Neural progenitor cell (in vitro differentiated cells): ENCODE measurements at regions not wholly inside any gene's neighbourhood (a gene's known extent, or its start where the extent isn't known, plus 50 kb on each side); places are given as distances from the start of the nearest gene placed in this dataset.

Experiments used
- CTCF ChIP-seq: fragments of 200-600 bp; sonication (generic); IDR thresholded peaks from 2 replicates; pipeline ENCODE4 v1.5.1; 2017; ENCODE audit warnings: antibody characterized with exemption, mild to moderate bottlenecking
- EZH2 ChIP-seq: fragments of 200-600 bp; sonication (generic); IDR thresholded peaks from 2 replicates; pipeline ENCODE4 v1.6.1; 2017; ENCODE audit warnings: antibody characterized with exemption, mild to moderate bottlenecking, moderate library complexity

GRCh38 chr21:18819507-18819906 lies 415.9 kb upstream of the TMPRSS15 start:
- TF ChIP-seq CTCF (no peak), EZH2 (no peak)
